ENCODE measurements at regions not wholly inside any gene's neighbourhood (a gene's known extent, or its start where the extent isn't known, plus 50 kb on each side); places are given as distances from the start of the nearest gene placed in this dataset.

DNA sequence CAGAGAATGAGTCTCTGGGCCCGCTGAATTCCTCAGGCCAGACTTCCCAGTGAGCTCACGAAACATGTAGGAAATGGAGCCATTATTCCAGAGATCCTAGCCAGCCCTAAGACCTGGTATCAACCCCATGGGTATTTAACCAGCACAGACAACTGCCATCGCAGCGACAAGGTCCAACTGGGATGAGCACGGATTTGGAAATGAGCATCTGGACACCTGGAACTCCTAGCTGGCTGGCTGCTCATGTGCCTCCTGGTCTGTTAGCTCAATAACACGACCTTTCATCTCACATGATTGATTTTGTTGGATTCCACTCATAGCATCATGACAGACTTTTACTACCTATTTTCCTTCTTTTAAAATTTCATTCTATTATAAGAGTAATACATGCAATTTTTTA lies 51.0 kb downstream of the POU3F3 start:
- Mint-ChIP-seq H3K4me1 (ENCODE audit: low read depth, unreplicated experiment) (no peaks in the 10 kb centered on the region), H3K36me3 (ENCODE audit: insufficient read depth, unreplicated experiment) (no peaks in the 10 kb centered on the region), H3K27me3 (ENCODE audit: insufficient read depth, unreplicated experiment) (peaks cover 33% of the 10 kb centered on the region), H3K27ac (ENCODE audit: unreplicated experiment) (no peak overlapping the region), H3K4me3 (ENCODE audit: unreplicated experiment) (no peak overlapping the region), H3K9me3 (ENCODE audit: unreplicated experiment) (no peaks in the 10 kb centered on the region)
- no peaks in the 10 kb centered on the region for H3K9me3 ChIP-seq
- CTCF ChIA-PET: no interaction called here
- H3K36me3 ChIP-seq (ENCODE audit: control insufficient read depth, insufficient read depth, low read length): no peaks in the 10 kb centered on the region
- intact Hi-C loops (cut with micrococcal nuclease; ENCODE audit: unreplicated experiment): no loop called here
- no peaks in the 10 kb centered on the region for H3K4me1 ChIP-seq
- BruUV-seq (replicated peaks): no TSS peak
- H3K4me3 ChIP-seq (ENCODE audit: low read depth, low read length): no peak overlapping the region
- TF ChIP-seq, protein P1, sequence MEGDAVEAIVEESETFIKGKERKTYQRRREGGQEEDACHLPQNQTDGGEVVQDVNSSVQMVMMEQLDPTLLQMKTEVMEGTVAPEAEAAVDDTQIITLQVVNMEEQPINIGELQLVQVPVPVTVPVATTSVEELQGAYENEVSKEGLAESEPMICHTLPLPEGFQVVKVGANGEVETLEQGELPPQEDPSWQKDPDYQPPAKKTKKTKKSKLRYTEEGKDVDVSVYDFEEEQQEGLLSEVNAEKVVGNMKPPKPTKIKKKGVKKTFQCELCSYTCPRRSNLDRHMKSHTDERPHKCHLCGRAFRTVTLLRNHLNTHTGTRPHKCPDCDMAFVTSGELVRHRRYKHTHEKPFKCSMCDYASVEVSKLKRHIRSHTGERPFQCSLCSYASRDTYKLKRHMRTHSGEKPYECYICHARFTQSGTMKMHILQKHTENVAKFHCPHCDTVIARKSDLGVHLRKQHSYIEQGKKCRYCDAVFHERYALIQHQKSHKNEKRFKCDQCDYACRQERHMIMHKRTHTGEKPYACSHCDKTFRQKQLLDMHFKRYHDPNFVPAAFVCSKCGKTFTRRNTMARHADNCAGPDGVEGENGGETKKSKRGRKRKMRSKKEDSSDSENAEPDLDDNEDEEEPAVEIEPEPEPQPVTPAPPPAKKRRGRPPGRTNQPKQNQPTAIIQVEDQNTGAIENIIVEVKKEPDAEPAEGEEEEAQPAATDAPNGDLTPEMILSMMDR (IDR thresholded peaks at IDR 0.05; ENCODE audit: insufficient read depth in 1 of 2, low read depth in 1 of 2, low read length in 1 of 2, severe bottlenecking in 1 of 2, unreplicated experiment in 1 of 2): no peak
- H3K27me3 ChIP-seq (replicated peaks; ENCODE audit: control insufficient read depth, insufficient read depth, low read length): peaks cover 1% of the 10 kb centered on the region; the same call in 1 of the 2 replicates
- DNase-seq: no peak
- POLR2A ChIA-PET: no interaction called here

DNA sequence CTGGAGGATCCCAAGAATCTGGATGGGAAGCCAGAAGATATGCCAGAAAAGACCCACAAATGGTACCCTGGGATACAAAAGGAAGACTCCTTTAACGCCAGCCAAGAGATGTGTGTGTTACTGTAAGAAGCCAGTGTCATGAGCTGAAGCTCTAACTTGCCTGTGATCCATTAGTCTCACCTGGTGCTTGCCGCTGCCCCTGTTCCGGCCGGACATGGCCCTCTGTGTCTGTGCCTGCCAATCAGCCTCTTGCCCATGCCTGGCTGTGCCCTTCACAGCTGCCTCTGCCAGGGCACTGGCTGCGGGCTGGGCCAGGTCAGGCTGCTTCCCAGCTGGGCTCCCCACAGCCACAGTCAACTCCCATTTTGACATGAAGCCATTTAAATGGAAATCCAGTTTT lies 55.4 kb downstream of the POU3F3 start:
- TF ChIP-seq, protein P1 (IDR thresholded peaks at IDR 0.05; ENCODE audit: insufficient read depth in 1 of 2, low read depth in 1 of 2, low read length in 1 of 2, severe bottlenecking in 1 of 2, unreplicated experiment in 1 of 2): no peak
- no TSS peak for BruUV-seq (replicated peaks)
- no peak for DNase-seq
- ChIA-PET CTCF (no interaction called here), POLR2A (no interaction called here)
- H3K4me3 Mint-ChIP-seq (ENCODE audit: unreplicated experiment): no peak overlapping the region
- Histone ChIP-seq H3K36me3 (ENCODE audit: control insufficient read depth, insufficient read depth, low read length) (no peaks in the 10 kb centered on the region), H3K27me3 (replicated peaks; ENCODE audit: control insufficient read depth, insufficient read depth, low read length) (no peaks in the 10 kb centered on the region; the same call in 1 of the 2 replicates), H3K4me3 (ENCODE audit: low read depth, low read length) (no peak overlapping the region), H3K9me3 (no peaks in the 10 kb centered on the region), H3K4me1 (no peaks in the 10 kb centered on the region)
- H3K27ac Mint-ChIP-seq (ENCODE audit: unreplicated experiment): no peak overlapping the region
- H3K4me1 Mint-ChIP-seq (ENCODE audit: low read depth, unreplicated experiment): no peaks in the 10 kb centered on the region
- no peaks in the 10 kb centered on the region for H3K9me3 Mint-ChIP-seq (ENCODE audit: unreplicated experiment)
- H3K27me3 Mint-ChIP-seq (ENCODE audit: insufficient read depth, unreplicated experiment): peaks cover 25% of the 10 kb centered on the region
- H3K36me3 Mint-ChIP-seq (ENCODE audit: insufficient read depth, unreplicated experiment): no peaks in the 10 kb centered on the region
- intact Hi-C loops (cut with micrococcal nuclease; ENCODE audit: unreplicated experiment): no loop called here

DNA sequence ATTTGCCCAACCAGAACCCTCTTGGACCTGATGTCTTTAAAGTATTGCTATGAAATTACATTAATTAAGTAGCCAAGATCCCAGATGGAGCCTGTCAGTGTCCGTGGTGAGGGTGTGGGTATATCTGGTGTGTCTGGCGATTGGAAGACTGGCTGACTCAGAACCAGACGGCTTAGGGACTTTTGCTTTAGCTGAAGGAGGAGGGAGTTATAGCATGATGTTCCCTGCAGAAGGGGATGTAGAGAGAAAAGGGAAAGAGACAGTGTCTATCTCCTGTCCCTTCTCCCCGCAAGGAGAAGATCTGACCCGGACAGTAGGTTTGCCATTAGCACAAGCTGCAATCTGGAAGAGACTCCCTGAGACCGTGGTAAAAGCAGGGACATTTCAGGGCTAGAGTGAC lies 60.6 kb downstream of the POU3F3 start:
- no peaks in the 10 kb centered on the region for H3K4me1 ChIP-seq
- POLR2A ChIA-PET: no interaction called here
- H3K36me3 ChIP-seq (ENCODE audit: control insufficient read depth, insufficient read depth, low read length): no peaks in the 10 kb centered on the region
- H3K27ac Mint-ChIP-seq (ENCODE audit: unreplicated experiment): no peak overlapping the region
- CTCF ChIA-PET: no interaction called here
- H3K4me3 ChIP-seq (ENCODE audit: low read depth, low read length): no peak overlapping the region
- no peaks in the 10 kb centered on the region for H3K36me3 Mint-ChIP-seq (ENCODE audit: insufficient read depth, unreplicated experiment)
- DNase-seq: no peak
- H3K27me3 Mint-ChIP-seq (ENCODE audit: insufficient read depth, unreplicated experiment): peaks cover 12% of the 10 kb centered on the region
- TF ChIP-seq, protein P1 (IDR thresholded peaks at IDR 0.05; ENCODE audit: insufficient read depth in 1 of 2, low read depth in 1 of 2, low read length in 1 of 2, severe bottlenecking in 1 of 2, unreplicated experiment in 1 of 2): no peak
- H3K4me3 Mint-ChIP-seq (ENCODE audit: unreplicated experiment): no peak overlapping the region
- no TSS peak for BruUV-seq (replicated peaks)
- H3K9me3 ChIP-seq: no peaks in the 10 kb centered on the region
- intact Hi-C loops (cut with micrococcal nuclease; ENCODE audit: unreplicated experiment): no loop called here
- H3K4me1 Mint-ChIP-seq (ENCODE audit: low read depth, unreplicated experiment): no peaks in the 10 kb centered on the region
- no peaks in the 10 kb centered on the region for H3K27me3 ChIP-seq (replicated peaks; ENCODE audit: control insufficient read depth, insufficient read depth, low read length)
- no peaks in the 10 kb centered on the region for H3K9me3 Mint-ChIP-seq (ENCODE audit: unreplicated experiment)
